ENCODE measurements at regions not wholly inside any gene's neighbourhood (a gene's known extent, or its start where the extent isn't known, plus 50 kb on each side); places are given as distances from the start of the nearest gene placed in this dataset.
"Not testable (repeated sequence)": the region's sequence is repeated elsewhere in the genome, so short reads cannot be mapped to it uniquely, and the experiment has no call there.

GRCh38 chr6:27194453-27194852 lies 53.0 kb upstream of the PRSS16 start:
- not testable (repeated sequence) for H3K36me3 ChIP-seq (replicated peaks)
- in situ Hi-C loops (cut with MboI; ENCODE audit: low sequenced_read_pairs), result loop anchor here (25.0 kb wide), 1 partner anchor 318 kb away; no protein-coding TSS in a partner anchor

GRCh38 chr6:27195547-27195946 lies 52.0 kb upstream of the PRSS16 start:
- not testable (repeated sequence) for H3K4me1 ChIP-seq; H3K9me3 ChIP-seq; DNase-seq (ENCODE audit: low spot score in 2 of 2); H3K36me3 ChIP-seq (replicated peaks); H3K4me3 ChIP-seq; H3K27me3 ChIP-seq (ENCODE audit: low read depth)
- in situ Hi-C loops (cut with MboI; ENCODE audit: low sequenced_read_pairs), result loop anchor here (25.0 kb wide), 1 partner anchor 317 kb away; no protein-coding TSS in a partner anchor

More at GRCh38 chr6:27194453-27194852, 53.0 kb upstream of the PRSS16 start:
- not testable (repeated sequence) for H3K9me3 ChIP-seq; H3K4me1 ChIP-seq; H3K27me3 ChIP-seq (ENCODE audit: low read depth); DNase-seq (ENCODE audit: low spot score in 2 of 2); H3K4me3 ChIP-seq

Data from HAP-1 (cell line).